Transverse colon (tissue), 4 donors: ENCODE measurements at regions not wholly inside any gene's neighbourhood (a gene's known extent, or its start where the extent isn't known, plus 50 kb on each side); places are given as distances from the start of the nearest gene placed in this dataset.

Source experiments
- DNase-seq: peaks from one replicate; pipeline ENCODE4 v3.0.0-alpha.2; 2019
- H3K27ac ChIP-seq, 4 donors: fragments of 200-600 bp; sonication (generic); 2 replicates each; pipeline ENCODE4 v1.5.1; 2016 to 2018; ENCODE audit warnings: inconsistent platforms in 4 of 4
- H3K27me3 ChIP-seq: fragments of 200-600 bp; sonication (generic); 2 replicates; pipeline ENCODE4 v1.5.1; 2017; ENCODE audit warnings: inconsistent platforms
- H3K36me3 ChIP-seq, 4 donors: fragments of 200-600 bp; sonication (generic); 2 replicates each; pipeline ENCODE4 v1.5.1; 2017 to 2019; ENCODE audit warnings: inconsistent platforms in 4 of 4
- H3K4me1 ChIP-seq, 4 donors: fragments of 200-600 bp; sonication (generic); 2 replicates each; pipeline ENCODE4 v1.5.1; 2017 to 2020; ENCODE audit warnings: inconsistent platforms in 4 of 4
- H3K4me3 ChIP-seq, 4 donors: fragments of 200-600 bp; sonication (generic); 1 replicate in 1 of 4; 2 replicates in 3 of 4; pipeline versions ENCODE4 v1.5.1 to v1.6.1; 2017 to 2019; ENCODE audit warnings: inconsistent platforms in 4 of 4
- H3K9me3 ChIP-seq, 2 donors: fragments of 200-600 bp; sonication (generic); 2 replicates each; pipeline ENCODE4 v1.5.1; 2017 to 2019; ENCODE audit warnings: inconsistent platforms in 2 of 2
- CTCF ChIP-seq, 5 experiments: fragments of 200-600 bp in 3 of 5; fragments of 450-650 bp in 2 of 5; sonication (generic) in 3 of 5; IDR thresholded peaks; 1 replicate in 2 of 5; 2 replicates in 3 of 5; pipeline ENCODE4 v1.5.1; 2016 to 2017; ENCODE audit warnings: antibody characterized with exemption in 5 of 5, inconsistent platforms in 3 of 5, mild to moderate bottlenecking in 2 of 5, moderate library complexity in 1 of 5
- EP300 ChIP-seq: sonication (generic); formaldehyde crosslinking; IDR thresholded peaks from one replicate; pipeline ENCODE4 v1.6.1; 2017; ENCODE audit warnings: antibody characterized with exemption, low read depth
- POLR2A ChIP-seq: fragments of 450-650 bp; IDR thresholded peaks from one replicate; pipeline ENCODE4 v1.6.1; 2016; ENCODE audit warnings: antibody characterized with exemption, mild to moderate bottlenecking, moderate library complexity
- POLR2AphosphoS5 ChIP-seq, 3 donors: sonication (generic); formaldehyde crosslinking; IDR thresholded peaks; one replicate each; pipeline ENCODE4 v1.6.1; 2016; ENCODE audit warnings: antibody characterized with exemption in 3 of 3
- WGBS, 2 donors: methylation state at CpG; one replicate each; pipeline ENCODE4 v1.1.5; 2018; ENCODE audit warnings: low coverage in 1 of 2; 5-methylcytosine and 5-hydroxymethylcytosine counted together
- in situ Hi-C, 4 donors: fragments of 200-750 bp; cut with MboI; loops; one replicate each; pipeline versions ENCODE4 v1.15.0 to v1.15.1; 2017; ENCODE audit warnings: low sequenced_read_pairs in 3 of 4, low pct_ligation_motif_present in 1 of 4, low pct_unique_long_range_greater_than_20kb in 1 of 4
- intact Hi-C: fragments of 100-400 bp; cut with DNase I; formaldehyde crosslinking; loops from one replicate; pipeline ENCODE4 v1.15.1; 2023; ENCODE audit warnings: low total_unique reads

GRCh38 chr16:86880316-86881117 lies 302.2 kb downstream of the FOXL1 start:
- Histone ChIP-seq H3K27me3 (peaks cover 26% of the 10 kb centered on the region), H3K27ac (no peak overlapping the region), H3K4me3 (no peak overlapping the region), H3K36me3 (no peaks in the 10 kb centered on the region), H3K4me1 (no peaks in the 10 kb centered on the region), H3K9me3 (no peaks in the 10 kb centered on the region)
- WGBS, 2 donors, result 79 to 90% methylated on average over 2 to 14 of the region's 14 CpGs
- no peak for DNase-seq
- in situ Hi-C loops (no loop called here), intact Hi-C loops (no loop called here)
- TF ChIP-seq CTCF (IDR thresholded peaks at IDR 0.05), result no peak
- no peak for TF ChIP-seq EP300
- no peak for TF ChIP-seq POLR2AphosphoS5 (IDR thresholded peaks at IDR 0.05)
- TF ChIP-seq POLR2A, result no peak

DNA sequence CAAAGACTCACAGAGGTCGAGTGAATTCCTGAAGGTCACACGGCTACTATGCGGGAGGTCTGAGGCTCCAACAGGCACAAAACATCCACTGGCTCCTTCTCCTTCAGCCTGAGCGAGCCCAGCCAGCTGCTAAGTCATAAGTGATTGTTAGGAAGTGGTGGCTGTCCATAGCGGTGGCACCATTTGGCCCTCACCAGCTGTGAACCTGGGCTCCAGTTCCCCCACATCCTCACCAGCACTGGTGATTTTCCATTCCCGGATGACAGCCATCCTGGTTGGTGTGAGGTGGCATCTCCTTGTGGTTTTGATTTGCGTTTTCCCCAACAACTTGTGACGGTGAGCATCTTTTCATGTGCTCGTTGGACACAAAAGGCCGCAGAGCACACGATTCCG lies 302.8 kb downstream of the FOXL1 start:
- no peak for DNase-seq
- intact Hi-C loops (no loop called here), in situ Hi-C loops (no loop called here)
- H3K27ac ChIP-seq, result no peak overlapping the region
- peaks cover 26% of the 10 kb centered on the region for H3K27me3 ChIP-seq
- H3K36me3 ChIP-seq, result no peaks in the 10 kb centered on the region
- no peaks in the 10 kb centered on the region for H3K9me3 ChIP-seq
- 82 to 100% methylated on average over 6 to 12 of the region's 12 CpGs for WGBS, 2 donors
- no peak overlapping the region for H3K4me3 ChIP-seq
- H3K4me1 ChIP-seq, result no peaks in the 10 kb centered on the region
- TF ChIP-seq POLR2AphosphoS5 (IDR thresholded peaks at IDR 0.05) (no peak), EP300 (no peak), CTCF (IDR thresholded peaks at IDR 0.05) (no peak), POLR2A (no peak)

- TF ChIP-seq CTCF (IDR thresholded peaks at IDR 0.05), result no peak
- TF ChIP-seq POLR2AphosphoS5 (IDR thresholded peaks at IDR 0.05), result no peak
- no peak for TF ChIP-seq EP300
- no peak for TF ChIP-seq POLR2A
- Histone ChIP-seq H3K4me3 (no peak overlapping the region), H3K27ac (no peak overlapping the region), H3K27me3 (peaks cover 26% of the 10 kb centered on the region), H3K36me3 (no peaks in the 10 kb centered on the region), H3K4me1 (no peaks in the 10 kb centered on the region), H3K9me3 (no peaks in the 10 kb centered on the region)
- no peak for DNase-seq
- WGBS, 2 donors, result 61 to 64% methylated on average over 2 to 15 of the region's 15 CpGs
- in situ Hi-C loops, result no loop called here
- intact Hi-C loops, result no loop called here
Measured at GRCh38 chr16:86881861-86882273, 303.5 kb downstream of the FOXL1 start.

DNA sequence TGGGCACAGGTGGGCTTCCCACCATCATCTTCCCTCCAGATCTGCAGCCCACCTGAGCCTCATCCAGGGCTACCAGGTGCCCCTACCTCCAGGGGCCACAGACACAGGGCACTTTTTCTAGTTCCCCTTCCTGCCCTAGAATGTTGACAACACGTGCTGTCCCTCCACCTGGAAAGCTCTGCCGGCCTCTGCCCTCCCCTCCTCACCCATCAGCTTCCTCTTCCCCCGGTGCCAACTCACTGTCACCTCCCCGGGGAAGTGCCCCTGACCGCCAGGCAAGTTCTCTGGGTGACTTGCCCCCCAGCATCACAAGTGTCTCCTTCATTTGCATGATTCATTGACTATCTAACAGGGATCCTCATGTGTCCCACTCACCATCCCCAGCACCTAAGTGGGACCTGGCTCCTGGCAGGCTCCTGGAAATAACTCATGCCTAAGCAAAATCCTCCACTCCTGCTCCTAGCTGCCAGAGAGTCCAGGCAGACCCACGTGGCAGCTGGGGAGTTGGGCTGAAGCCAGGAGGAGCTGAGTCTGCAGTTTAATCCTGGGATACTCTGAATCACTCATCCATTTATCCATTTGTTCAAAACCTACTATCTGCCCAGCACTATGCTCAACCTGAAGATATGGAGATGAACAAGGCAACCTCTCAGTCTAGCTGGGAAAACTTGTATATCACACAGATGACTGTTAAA lies 304.4 kb downstream of the FOXL1 start:
- DNase-seq, result no peak
- intact Hi-C loops, result no loop called here
- WGBS, 2 donors, result 43% methylated on average over 6 of the region's 6 CpGs; no CpG with 5 or more reads in 1 of the 2 donors
- H3K27me3 ChIP-seq, result peaks cover 26% of the 10 kb centered on the region
- H3K4me3 ChIP-seq, result no peak overlapping the region
- no peaks in the 10 kb centered on the region for H3K4me1 ChIP-seq
- TF ChIP-seq EP300 (no peak), POLR2AphosphoS5 (IDR thresholded peaks at IDR 0.05) (no peak), POLR2A (no peak), CTCF (IDR thresholded peaks at IDR 0.05) (no peak)
- in situ Hi-C loops, result no loop called here
- H3K36me3 ChIP-seq, result no peaks in the 10 kb centered on the region
- H3K9me3 ChIP-seq, result no peaks in the 10 kb centered on the region
- H3K27ac ChIP-seq, result no peak overlapping the region
